GM23338 (cell line): ENCODE measurements at regions not wholly inside any gene's neighbourhood (a gene's known extent, or its start where the extent isn't known, plus 50 kb on each side); places are given as distances from the start of the nearest gene placed in this dataset.
"Not testable (repeated sequence)": the region's sequence is repeated elsewhere in the genome, so short reads cannot be mapped to it uniquely, and the experiment has no call there.

Experiments used
- ATAC-seq: fragments of 200-7000 bp; cut with Tn5 transposase; 3 replicates; pipeline ENCODE4 v1.9.1; 2020
- DNase-seq: peaks from one replicate; pipeline ENCODE4 v3.0.0-alpha.2; 2015; ENCODE audit warnings: low spot score
- H2AFZ ChIP-seq: fragments of 200-600 bp; sonication (generic); 2 replicates; pipeline ENCODE4 v1.8.0; 2016; ENCODE audit warnings: antibody characterized with exemption, mild to moderate bottlenecking, moderate library complexity
- H3F3A ChIP-seq: fragments of 200-600 bp; sonication (generic); replicated peaks from 2 replicates; pipeline ENCODE4 v1.8.0; 2017; ENCODE audit warnings: antibody characterized with exemption, mixed run types, low read depth
- H3K27ac ChIP-seq: fragments of 200-600 bp; sonication (generic); 2 replicates; pipeline ENCODE4 v1.6.1; 2016; ENCODE audit warnings: low read depth
- H3K27me3 ChIP-seq: fragments of 200-600 bp; sonication (generic); 2 replicates; pipeline ENCODE4 v1.8.0; 2016; ENCODE audit warnings: mild to moderate bottlenecking, mixed run types, moderate library complexity; ENCODE audit not compliant: insufficient read depth
- H3K36me3 ChIP-seq: fragments of 200-600 bp; sonication (generic); 2 replicates; pipeline ENCODE4 v1.8.0; 2016; ENCODE audit warnings: mild to moderate bottlenecking; ENCODE audit not compliant: insufficient read depth
- H3K4me1 ChIP-seq: fragments of 200-600 bp; sonication (generic); 2 replicates; pipeline ENCODE4 v1.8.0; 2016; ENCODE audit warnings: mild to moderate bottlenecking, moderate library complexity; ENCODE audit not compliant: insufficient read depth
- H3K4me2 ChIP-seq: fragments of 200-600 bp; sonication (generic); 2 replicates; pipeline ENCODE4 v1.7.1; 2017; ENCODE audit warnings: mixed run types
- H3K4me3 ChIP-seq: fragments of 200-600 bp; sonication (generic); 2 replicates; pipeline ENCODE4 v1.6.1; 2016; ENCODE audit warnings: mixed run types
- H3K79me2 ChIP-seq: fragments of 200-600 bp; sonication (generic); replicated peaks from 2 replicates; pipeline ENCODE4 v1.8.0; 2017; ENCODE audit warnings: mild to moderate bottlenecking; ENCODE audit not compliant: insufficient read depth
- H3K9me2 ChIP-seq: fragments of 200-600 bp; sonication (generic); 2 replicates; pipeline ENCODE4 v1.8.0; 2017; ENCODE audit not compliant: insufficient read depth
- H4K20me1 ChIP-seq: fragments of 200-600 bp; sonication (generic); replicated peaks from 2 replicates; pipeline ENCODE4 v1.8.0; 2017; ENCODE audit warnings: mild to moderate bottlenecking; ENCODE audit not compliant: insufficient read depth
- H3K27ac Mint-ChIP-seq: 2 replicates; pipeline ENCODE4 v1.8.0; 2020; ENCODE audit warnings: inconsistent platforms, mild to moderate bottlenecking, moderate library complexity, mixed read lengths
- H3K27me3 Mint-ChIP-seq: 3 replicates; pipeline ENCODE4 v1.8.0; 2022; ENCODE audit warnings: low read depth, mild to moderate bottlenecking, moderate library complexity, mixed read lengths, inconsistent platforms; ENCODE audit not compliant: insufficient read depth, poor library complexity
- H3K36me3 Mint-ChIP-seq: 3 replicates; pipeline ENCODE4 v1.8.0; 2021; ENCODE audit warnings: low read depth, mild to moderate bottlenecking, inconsistent platforms, moderate library complexity, mixed read lengths
- H3K4me1 Mint-ChIP-seq: 3 replicates; pipeline ENCODE4 v1.8.0; 2020; ENCODE audit warnings: mild to moderate bottlenecking, inconsistent platforms, mixed read lengths
- H3K4me3 Mint-ChIP-seq: 3 replicates; pipeline ENCODE4 v1.8.0; 2021; ENCODE audit warnings: moderate library complexity, mild to moderate bottlenecking, inconsistent platforms, mixed read lengths
- H3K9me3 Mint-ChIP-seq: 3 replicates; pipeline ENCODE4 v1.8.0; 2020; ENCODE audit warnings: moderate library complexity, mild to moderate bottlenecking, inconsistent platforms, mixed read lengths
- CREB1 ChIP-seq: fragments of 250-450 bp; sonication (Bioruptor Pico); IDR thresholded peaks from 2 replicates; pipeline ENCODE4 v1.5.0; 2020; ENCODE audit warnings: low read depth, mild to moderate bottlenecking, moderate library complexity
- NANOG ChIP-seq: IDR thresholded peaks from 2 replicates; pipeline ENCODE4 v1.6.1; 2016; ENCODE audit warnings: antibody characterized with exemption, borderline replicate concordance
- POLR2AphosphoS5 ChIP-seq: IDR thresholded peaks from 2 replicates; pipeline ENCODE4 v1.6.1; 2016; ENCODE audit warnings: antibody characterized with exemption, low read depth
- ZNF331 ChIP-seq: fragments of 250-450 bp; sonication (Bioruptor Pico); IDR thresholded peaks from 2 replicates; pipeline ENCODE4 v1.5.0; 2020; ENCODE audit warnings: low read depth, mild to moderate bottlenecking, moderate library complexity
- TF ChIP-seq, protein P1 (sequence below): IDR thresholded peaks from 2 replicates; pipeline ENCODE4 v1.6.1; 2016; ENCODE audit warnings: antibody characterized with exemption
- TF ChIP-seq, protein P2 (sequence below), 2 experiments: fragments of 200-600 bp in 1 of 2; sonication (generic) in 1 of 2; conservative IDR thresholded peaks; 2 replicates each; pipeline versions ENCODE4 v1.5.1 to v1.6.1; 2016 to 2017; ENCODE audit warnings: antibody characterized with exemption in 2 of 2, low read depth in 2 of 2, mild to moderate bottlenecking in 2 of 2, moderate library complexity in 1 of 2
- TF ChIP-seq, protein P3 (sequence below): IDR thresholded peaks from one replicate; pipeline ENCODE4 v1.6.1; 2018; ENCODE audit warnings: antibody characterized with exemption; ENCODE audit not compliant: unreplicated experiment

DNA sequence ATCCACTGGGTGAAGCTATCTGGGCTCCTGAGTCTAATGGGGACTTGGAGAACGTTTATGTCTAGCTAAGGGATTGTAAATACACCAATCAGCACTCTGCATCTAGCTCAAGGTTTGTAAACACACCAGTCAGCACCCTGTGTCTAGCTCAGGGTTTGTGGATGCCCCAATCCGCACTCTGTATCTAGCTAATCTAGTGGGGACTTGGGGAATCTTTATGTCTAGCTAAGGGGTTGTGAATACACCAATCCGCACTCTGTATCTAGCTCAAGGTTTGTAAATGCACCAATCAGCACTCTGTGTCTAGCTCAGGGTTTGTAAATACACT is 451.7 kb upstream of the DCN start:
- not testable (repeated sequence) for H3K4me3 Mint-ChIP-seq, H3K27ac Mint-ChIP-seq, H3K9me3 Mint-ChIP-seq, H3K27me3 Mint-ChIP-seq, H3K4me3 ChIP-seq, H3K79me2 ChIP-seq, ATAC-seq, H3K4me1 ChIP-seq, H3K27me3 ChIP-seq, H3K36me3 ChIP-seq, H4K20me1 ChIP-seq, H3K9me2 ChIP-seq, H3K4me1 Mint-ChIP-seq, H3F3A ChIP-seq, DNase-seq, H3K27ac ChIP-seq, H2AFZ ChIP-seq, H3K4me2 ChIP-seq, H3K36me3 Mint-ChIP-seq

DNA sequence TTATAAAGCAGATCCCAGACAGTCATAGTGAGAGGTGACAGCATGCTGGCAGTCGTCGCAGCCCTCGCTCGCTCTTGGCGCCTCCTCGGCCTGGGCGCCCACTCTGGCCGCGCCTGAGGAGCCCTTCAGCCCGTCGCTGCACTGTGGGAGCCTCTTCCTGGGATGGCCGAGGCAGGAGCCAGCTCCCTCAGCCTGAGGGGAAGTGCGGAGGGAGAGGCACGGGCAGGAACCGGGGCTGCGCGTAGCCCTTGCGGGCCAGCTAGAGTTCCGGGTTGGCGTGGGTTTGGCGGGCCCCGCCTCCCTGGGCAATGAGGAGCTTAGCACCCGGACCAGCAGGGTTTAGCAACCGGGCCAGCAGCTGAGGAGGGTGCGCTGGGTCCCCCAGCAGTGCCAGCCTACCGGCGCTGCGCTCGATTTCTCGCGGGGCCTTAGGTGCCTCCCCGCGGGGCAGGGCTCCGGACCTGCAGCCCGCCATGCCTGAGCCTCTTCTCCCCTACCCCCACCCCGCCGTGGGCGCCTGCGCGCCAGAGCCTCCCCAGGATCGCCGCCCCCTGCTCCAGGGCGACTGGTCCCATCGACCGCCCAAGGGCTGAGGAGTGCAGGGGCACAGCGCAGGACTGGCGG is 451.2 kb upstream of the DCN start:
- no peaks in the 10 kb centered on the region for H3K27me3 Mint-ChIP-seq
- H3K27ac ChIP-seq: no peak overlapping the region
- no peak overlapping the region for H2AFZ ChIP-seq
- H3K4me1 ChIP-seq: no peaks in the 10 kb centered on the region
- no peaks in the 10 kb centered on the region for H3K79me2 ChIP-seq
- no peak overlapping the region for H3K27ac Mint-ChIP-seq
- no peaks in the 10 kb centered on the region for H4K20me1 ChIP-seq
- no peak for TF ChIP-seq POLR2AphosphoS5
- TF ChIP-seq, protein P1, sequence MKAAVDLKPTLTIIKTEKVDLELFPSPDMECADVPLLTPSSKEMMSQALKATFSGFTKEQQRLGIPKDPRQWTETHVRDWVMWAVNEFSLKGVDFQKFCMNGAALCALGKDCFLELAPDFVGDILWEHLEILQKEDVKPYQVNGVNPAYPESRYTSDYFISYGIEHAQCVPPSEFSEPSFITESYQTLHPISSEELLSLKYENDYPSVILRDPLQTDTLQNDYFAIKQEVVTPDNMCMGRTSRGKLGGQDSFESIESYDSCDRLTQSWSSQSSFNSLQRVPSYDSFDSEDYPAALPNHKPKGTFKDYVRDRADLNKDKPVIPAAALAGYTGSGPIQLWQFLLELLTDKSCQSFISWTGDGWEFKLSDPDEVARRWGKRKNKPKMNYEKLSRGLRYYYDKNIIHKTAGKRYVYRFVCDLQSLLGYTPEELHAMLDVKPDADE: no peak
- TF ChIP-seq, protein P2, sequence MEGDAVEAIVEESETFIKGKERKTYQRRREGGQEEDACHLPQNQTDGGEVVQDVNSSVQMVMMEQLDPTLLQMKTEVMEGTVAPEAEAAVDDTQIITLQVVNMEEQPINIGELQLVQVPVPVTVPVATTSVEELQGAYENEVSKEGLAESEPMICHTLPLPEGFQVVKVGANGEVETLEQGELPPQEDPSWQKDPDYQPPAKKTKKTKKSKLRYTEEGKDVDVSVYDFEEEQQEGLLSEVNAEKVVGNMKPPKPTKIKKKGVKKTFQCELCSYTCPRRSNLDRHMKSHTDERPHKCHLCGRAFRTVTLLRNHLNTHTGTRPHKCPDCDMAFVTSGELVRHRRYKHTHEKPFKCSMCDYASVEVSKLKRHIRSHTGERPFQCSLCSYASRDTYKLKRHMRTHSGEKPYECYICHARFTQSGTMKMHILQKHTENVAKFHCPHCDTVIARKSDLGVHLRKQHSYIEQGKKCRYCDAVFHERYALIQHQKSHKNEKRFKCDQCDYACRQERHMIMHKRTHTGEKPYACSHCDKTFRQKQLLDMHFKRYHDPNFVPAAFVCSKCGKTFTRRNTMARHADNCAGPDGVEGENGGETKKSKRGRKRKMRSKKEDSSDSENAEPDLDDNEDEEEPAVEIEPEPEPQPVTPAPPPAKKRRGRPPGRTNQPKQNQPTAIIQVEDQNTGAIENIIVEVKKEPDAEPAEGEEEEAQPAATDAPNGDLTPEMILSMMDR (conservative IDR thresholded peaks at IDR 0.05; ENCODE audit: low read depth in 2 of 2): no peak
- H3F3A ChIP-seq: no peaks in the 10 kb centered on the region
- no peaks in the 10 kb centered on the region for H3K27me3 ChIP-seq
- H3K36me3 ChIP-seq: no peaks in the 10 kb centered on the region
- peaks cover 9% of the 10 kb centered on the region for H3K9me3 Mint-ChIP-seq
- H3K36me3 Mint-ChIP-seq: peaks cover 6% of the 10 kb centered on the region; the same call in 1 of the 3 replicates
- H3K9me2 ChIP-seq: no peaks in the 10 kb centered on the region
- ATAC-seq (peak; percentile 43; the same call in 2 of the 3 replicates), DNase-seq (no peak)
- H3K4me3 ChIP-seq: no peak overlapping the region
- H3K4me1 Mint-ChIP-seq: no peaks in the 10 kb centered on the region
- no peak overlapping the region for H3K4me2 ChIP-seq
- H3K4me3 Mint-ChIP-seq: no peak overlapping the region

DNA sequence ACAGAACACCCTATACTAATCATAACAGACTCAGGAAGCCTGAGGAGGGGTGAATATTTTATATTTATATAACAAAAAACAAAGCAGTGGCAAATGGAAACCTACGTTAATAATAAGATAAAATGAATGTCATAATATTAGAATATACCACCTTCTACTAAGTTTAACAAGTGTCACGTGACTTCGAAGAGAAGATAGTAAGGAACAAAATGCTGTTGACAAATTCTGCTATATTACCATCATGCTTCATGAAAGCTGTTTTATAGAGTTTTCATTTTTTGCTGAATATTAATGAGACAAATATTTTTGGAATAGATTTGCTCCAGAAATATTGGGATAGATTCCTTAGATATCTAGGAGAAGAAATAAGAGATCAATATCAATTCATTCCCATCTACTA is 450.6 kb upstream of the DCN start:
- H3K36me3 ChIP-seq: no peaks in the 10 kb centered on the region
- no peaks in the 10 kb centered on the region for H3K79me2 ChIP-seq
- Mint-ChIP-seq H3K36me3 (peaks cover 6% of the 10 kb centered on the region; the same call in 1 of the 3 replicates), H3K4me3 (no peak overlapping the region), H3K9me3 (peaks cover 9% of the 10 kb centered on the region), H3K27me3 (no peaks in the 10 kb centered on the region), H3K27ac (no peak overlapping the region), H3K4me1 (no peaks in the 10 kb centered on the region)
- no peak overlapping the region for H3K4me2 ChIP-seq
- H3K4me3 ChIP-seq: no peak overlapping the region
- H3K9me2 ChIP-seq: no peaks in the 10 kb centered on the region
- no peak overlapping the region for H3K27ac ChIP-seq
- DNase-seq (no peak), ATAC-seq (no peak)
- H2AFZ ChIP-seq: no peak overlapping the region
- H4K20me1 ChIP-seq: no peaks in the 10 kb centered on the region
- no peaks in the 10 kb centered on the region for H3F3A ChIP-seq
- no peaks in the 10 kb centered on the region for H3K4me1 ChIP-seq
- H3K27me3 ChIP-seq: no peaks in the 10 kb centered on the region
- TF ChIP-seq, protein P1: no peak
- TF ChIP-seq, protein P3, sequence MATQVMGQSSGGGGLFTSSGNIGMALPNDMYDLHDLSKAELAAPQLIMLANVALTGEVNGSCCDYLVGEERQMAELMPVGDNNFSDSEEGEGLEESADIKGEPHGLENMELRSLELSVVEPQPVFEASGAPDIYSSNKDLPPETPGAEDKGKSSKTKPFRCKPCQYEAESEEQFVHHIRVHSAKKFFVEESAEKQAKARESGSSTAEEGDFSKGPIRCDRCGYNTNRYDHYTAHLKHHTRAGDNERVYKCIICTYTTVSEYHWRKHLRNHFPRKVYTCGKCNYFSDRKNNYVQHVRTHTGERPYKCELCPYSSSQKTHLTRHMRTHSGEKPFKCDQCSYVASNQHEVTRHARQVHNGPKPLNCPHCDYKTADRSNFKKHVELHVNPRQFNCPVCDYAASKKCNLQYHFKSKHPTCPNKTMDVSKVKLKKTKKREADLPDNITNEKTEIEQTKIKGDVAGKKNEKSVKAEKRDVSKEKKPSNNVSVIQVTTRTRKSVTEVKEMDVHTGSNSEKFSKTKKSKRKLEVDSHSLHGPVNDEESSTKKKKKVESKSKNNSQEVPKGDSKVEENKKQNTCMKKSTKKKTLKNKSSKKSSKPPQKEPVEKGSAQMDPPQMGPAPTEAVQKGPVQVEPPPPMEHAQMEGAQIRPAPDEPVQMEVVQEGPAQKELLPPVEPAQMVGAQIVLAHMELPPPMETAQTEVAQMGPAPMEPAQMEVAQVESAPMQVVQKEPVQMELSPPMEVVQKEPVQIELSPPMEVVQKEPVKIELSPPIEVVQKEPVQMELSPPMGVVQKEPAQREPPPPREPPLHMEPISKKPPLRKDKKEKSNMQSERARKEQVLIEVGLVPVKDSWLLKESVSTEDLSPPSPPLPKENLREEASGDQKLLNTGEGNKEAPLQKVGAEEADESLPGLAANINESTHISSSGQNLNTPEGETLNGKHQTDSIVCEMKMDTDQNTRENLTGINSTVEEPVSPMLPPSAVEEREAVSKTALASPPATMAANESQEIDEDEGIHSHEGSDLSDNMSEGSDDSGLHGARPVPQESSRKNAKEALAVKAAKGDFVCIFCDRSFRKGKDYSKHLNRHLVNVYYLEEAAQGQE: no peak
- TF ChIP-seq, protein P2 (conservative IDR thresholded peaks at IDR 0.05; ENCODE audit: low read depth in 2 of 2): no peak
- TF ChIP-seq CREB1 (CRISPR knock-in tag) (no peak), ZNF331 (CRISPR knock-in tag) (no peak), NANOG (no peak)
